HG02678 (cell line): ENCODE measurements at regions not wholly inside any gene's neighbourhood (a gene's known extent, or its start where the extent isn't known, plus 50 kb on each side); places are given as distances from the start of the nearest gene placed in this dataset.
"Not testable (repeated sequence)": the region's sequence is repeated elsewhere in the genome, so short reads cannot be mapped to it uniquely, and the experiment has no call there.

Source experiments
- ATAC-seq: cut with Tn5 transposase; IDR thresholded peaks from one replicate; pipeline ENCODE4 v1.9.1; 2021; ENCODE audit warnings: mild to moderate bottlenecking, moderate library complexity; ENCODE audit not compliant: unreplicated experiment

DNA sequence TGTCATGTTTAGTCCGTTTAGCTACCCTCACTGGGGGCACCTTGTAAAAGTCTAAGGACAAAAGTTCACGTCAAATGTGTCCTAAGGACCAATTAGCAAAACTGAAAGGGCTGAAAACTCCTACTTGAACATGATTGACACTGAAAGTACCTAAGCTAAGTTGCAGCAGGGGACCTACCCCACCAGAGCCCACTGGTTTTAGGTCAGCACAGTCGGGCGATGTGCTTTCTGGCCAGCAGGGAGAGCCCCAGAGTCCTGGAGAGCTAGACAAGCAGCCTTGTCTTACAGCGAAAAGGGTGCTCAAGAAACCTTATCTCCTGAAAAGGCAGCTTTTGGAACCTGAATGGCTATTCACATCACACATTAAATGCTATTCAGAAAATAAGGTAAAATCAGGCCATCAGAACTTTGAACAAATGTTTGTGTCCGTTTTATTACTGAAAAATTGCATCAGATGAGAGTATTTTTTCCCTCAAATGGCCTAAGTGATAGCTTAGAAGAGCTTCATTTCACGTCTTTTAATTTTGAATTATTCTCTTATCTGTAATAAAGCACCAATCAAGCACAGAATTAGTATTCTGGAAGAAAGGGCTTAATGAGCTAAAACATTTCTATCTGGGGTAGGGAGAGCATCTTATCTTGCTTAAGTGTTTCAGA is 52.2 kb upstream of the MKI67 start:
- peak; percentile 66 for ATAC-seq

DNA sequence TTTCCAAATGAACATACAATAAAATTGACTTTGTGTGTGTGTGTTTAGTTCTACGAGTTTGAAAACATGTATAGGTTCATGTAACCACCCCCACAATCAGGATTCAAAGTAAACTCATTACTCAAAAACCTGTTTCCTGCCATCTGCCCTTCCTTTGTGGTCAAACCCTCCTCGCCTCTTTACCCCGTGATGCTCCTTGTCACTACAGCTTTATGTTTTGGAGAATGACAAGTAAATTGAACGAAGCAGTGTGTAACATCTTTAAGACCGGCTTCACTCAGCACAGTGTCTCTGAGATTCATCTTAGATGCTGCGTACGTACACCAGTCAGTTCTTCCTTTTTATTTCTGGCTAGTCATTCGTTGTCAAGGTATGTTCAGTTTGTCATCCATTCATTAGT is 54.6 kb upstream of the MKI67 start:
- ATAC-seq = no peak

DNA sequence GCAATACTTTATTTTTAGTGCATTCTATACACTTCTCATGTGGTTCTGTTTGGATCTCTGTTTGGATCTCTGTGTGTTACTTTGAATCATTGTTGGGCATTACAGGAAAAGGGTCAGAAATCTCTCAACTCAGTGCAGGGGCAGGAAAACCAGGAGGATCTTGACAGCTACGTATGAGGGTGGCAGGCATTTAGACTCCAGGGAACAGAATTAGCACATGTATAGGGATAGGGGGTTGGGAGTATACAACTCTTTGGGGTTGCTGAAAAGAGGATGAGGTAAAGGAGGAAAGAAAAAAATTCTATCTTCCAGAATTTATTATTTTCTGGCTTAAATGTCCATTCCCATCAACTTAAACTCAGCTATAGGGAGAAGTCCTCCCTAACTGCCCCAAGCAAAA is 59.4 kb upstream of the MKI67 start:
- ATAC-seq = no peak

DNA sequence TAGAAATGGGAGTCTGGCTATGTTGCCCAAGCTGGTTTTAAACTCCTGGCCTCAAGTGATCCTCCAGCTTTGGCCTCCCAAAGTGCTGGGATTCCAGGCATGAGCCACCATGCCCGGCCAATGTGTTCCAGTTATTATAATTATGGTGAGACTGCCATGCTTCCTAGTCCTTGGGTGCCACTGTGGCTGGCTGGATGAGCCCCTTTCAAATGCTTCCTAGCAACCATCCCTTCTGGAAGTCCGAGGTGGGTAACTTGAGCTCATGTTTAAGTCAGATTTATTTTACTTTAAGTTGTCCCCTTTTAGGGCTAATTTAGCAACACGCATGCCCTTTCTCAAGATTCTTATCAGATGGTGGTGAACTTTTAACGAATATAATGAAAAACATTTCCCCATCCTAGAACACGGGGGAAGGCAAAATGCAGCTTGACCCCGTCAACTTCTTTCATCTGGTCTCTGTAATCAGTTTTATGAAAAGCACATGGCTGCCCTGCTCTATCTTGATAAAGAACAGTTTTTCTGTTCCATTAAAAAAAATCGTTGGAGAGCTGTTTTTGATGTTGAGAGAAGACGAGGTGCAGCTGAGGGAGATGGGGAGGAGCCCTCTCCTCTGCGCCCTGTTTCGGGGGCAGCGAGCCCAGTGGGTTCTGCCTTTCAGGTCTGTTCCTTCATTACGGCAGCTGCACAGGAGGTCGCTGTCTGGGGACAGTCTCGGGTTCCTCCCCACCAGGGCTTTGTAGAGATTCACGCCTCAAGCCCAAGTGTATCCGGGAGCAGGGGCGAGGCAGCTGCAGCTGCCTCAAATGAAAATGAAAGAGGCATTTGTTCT is 61.0 kb upstream of the MKI67 start:
- no peak for ATAC-seq

DNA sequence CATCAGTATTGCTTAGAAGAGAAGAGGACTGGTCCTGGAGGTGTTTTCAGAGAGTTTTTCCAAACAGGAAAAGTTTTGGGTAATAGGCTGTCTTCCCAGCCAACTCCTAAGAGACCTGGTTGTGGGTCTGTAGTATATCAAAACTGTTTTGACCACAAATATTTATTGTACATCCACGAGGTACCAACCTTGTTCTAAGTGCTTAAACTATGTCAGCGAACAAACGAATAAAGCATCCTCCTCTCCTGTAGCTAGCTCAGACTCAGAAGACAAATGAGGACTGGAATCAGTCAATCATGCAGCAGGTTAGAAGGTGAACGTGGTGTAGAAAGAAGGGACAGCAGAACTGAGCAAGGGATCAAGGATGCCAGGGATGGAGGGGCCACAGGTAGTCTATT is 61.6 kb upstream of the MKI67 start:
- ATAC-seq = no peak

DNA sequence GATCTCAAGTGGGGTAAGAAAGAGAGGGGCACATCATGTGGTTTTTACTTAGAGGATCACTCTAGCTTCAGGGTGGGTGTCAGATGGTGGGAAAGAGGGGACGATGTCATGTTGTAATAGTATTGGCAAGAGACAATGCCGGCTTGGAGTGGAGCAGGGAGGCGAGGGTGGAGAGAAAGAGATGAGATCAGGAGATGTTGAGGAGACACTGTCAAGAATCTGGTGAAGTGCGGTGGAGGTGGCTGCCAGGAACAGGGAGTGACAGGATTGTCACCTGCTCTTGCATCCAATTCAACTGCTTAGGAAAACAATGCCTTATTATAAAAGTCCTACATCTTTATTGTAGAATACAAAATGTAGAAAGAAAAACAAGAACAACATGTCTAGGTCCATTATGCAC is 63.0 kb upstream of the MKI67 start:
- no peak for ATAC-seq

DNA sequence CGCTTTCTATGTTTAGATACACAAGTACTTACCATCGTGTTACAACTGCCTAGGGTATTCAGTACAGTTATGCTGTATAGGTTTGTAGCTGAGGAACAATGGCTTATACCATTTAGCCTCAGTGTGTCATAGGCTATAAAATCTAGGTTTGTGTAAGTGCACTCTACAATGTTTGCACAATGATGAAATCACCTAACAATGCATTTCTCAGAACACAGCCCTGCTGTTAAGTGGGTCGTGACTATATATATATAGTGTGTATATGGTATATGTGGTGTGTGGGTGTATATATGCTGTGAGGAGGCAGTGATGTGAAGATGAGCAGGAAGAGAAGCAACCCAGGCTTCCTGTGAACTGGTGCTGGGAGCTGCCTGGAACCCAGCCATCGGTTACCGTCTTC is 65.6 kb upstream of the MKI67 start:
- no peak for ATAC-seq

DNA sequence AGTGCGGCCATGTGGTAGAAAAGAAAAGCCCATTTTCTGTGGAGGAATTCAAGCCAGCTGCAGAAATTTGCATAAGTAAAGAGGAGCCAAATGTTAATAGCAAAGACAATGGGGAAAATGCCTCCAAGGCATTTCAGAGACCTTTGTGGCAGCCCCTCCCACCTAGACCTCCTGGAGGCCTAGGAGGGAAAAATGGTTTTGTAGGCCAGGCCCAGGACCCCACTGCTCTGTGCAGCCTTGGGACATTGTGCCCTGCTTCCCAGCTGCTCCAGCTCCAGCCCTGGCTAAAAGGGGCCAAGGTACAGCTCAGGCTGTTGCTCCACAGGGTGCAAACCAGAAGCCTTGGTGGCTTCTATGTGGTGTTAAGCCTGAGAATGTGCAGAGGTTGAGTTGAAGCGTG is 75.6 kb upstream of the MKI67 start:
- ATAC-seq = not testable (repeated sequence)

DNA sequence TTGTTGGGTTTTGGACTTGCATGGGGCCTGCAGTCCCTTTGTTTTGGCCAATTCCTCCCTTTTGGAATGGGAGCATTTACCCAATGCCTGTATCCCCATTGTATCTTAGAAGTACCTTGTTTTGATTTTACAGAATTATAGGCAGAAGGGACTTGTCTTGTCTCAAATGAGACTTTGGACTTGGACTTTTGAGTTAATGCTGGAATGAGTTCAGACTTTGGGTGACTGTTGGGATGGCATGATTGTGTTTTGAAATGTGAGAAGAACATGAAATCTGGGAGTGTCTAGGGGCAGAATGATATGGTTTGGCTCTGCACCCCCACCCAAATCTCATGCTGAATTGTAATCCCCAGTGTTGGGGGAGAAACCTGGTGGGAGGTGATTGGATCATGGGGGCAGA is 76.8 kb upstream of the MKI67 start:
- no peak for ATAC-seq

DNA sequence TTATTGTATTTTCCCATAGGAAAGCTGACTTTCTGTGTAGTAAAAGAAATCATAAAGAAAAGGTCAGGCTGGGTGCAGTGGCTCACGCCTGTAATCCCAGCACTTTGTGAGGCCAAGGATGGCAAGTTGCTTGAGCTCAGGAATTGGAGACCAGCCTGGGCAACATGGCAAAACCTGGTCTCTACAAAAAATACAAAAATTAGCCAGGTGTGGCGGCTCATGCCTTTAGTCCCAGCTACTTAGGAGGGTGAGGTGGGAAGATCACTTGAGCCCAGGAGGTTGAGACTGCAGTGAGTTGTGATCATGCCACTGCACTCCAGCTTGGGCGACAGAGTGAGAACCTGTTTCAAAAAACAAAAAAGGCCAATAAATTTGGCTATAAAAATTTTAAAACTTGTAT is 79.4 kb upstream of the MKI67 start:
- not testable (repeated sequence) for ATAC-seq

DNA sequence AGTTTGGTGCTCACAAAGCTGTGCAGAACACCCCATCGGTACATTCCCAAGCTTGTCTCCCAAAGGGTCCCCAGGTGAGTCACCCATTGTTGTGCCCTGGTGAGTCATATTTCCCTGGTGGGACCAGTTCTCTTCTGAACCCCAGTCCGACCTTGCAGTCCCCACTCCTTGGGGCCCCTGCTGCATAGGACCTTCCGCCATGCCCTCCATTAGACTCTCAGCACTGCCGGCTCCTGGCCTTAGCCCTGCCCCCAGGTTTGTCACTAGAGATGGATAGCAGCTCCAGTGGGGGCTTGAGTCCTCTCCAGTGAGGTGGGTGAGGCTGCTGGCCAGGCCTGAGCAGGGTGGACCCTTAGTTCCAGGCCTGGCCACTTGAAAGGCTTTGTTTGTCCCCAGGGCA is 80.5 kb upstream of the MKI67 start:
- no peak for ATAC-seq

DNA sequence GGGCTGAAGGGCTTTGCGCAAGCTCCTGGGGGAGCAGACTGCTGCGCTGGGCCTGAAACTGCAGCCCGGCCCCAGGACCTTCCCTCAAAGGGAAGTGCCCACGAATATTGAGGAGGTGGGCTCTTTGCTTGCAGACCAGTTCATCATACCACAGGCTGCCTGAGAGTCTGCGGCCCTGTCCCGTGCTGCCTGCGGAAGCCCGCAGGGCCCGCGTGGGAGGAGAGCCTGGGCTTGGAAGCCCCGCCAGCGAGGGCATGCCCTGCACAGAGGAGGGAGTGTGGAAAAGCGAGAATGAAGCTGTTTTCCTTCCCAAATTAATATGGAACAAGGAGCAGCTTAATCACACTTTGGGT is 83.6 kb upstream of the MKI67 start:
- ATAC-seq = no peak

DNA sequence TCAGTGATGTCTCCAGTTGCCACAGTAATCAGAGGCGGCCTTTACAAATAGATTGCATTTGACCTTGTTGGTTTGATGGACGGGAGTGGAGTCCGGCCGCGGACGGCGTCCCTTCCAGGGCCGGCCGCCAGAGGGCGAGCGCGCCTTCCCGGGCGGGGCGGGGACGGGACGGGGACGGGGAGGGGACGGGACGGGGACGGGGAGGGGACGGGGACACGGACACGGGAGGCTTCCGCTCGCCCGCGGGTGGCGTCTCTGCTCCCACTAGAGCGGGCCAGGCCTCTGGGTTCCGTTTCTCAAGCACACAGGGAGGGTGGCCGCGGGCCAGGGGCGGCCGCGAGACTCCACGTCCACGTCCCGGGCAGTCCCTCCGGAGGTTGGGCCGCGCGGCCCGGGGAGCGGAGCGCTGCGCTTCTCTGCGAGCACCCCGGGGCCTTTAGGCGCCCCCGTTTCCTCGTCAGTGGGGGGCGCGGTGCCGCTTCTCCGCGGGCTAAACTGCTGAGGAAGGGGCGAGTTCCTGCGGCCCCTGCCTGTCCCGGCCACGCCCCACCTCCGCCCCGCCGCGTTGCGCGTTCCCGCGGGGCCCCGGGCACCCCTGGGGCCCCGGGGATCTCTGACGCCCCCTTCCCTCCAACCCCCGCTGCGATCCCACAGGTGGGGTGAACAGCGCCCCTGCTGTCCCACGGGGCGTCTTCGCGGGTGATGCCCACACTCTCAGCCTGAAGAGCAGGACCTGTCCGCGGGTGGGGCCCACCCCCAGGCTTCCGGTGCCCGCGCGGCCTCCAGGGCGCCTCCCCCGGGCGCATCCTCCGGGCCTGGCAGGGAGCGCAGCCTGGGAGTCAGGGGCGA is 84.2 kb upstream of the MKI67 start:
- peak; percentile 47 for ATAC-seq

DNA sequence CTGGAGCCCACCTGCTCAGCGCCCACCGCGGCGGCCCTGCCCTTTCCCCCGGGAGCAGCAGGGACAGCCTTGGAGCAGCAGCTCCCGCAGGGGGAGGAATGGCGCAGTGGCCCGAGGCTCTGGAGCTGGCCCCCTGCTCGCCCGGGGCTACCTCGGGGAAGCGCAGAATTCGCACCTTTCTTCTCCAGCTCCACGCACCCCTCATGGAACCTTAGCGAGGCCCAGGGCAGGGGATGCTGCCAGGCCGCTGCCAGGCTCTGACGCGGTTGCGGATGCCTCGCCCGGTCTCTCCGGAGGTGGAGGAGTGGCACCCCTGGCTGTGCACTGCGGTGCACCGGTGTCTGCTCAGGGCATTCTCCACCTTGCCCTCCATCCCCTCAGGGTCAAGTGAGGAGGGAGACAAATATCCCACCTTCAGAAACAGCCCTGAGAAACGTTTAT is 84.9 kb upstream of the MKI67 start:
- ATAC-seq = no peak

DNA sequence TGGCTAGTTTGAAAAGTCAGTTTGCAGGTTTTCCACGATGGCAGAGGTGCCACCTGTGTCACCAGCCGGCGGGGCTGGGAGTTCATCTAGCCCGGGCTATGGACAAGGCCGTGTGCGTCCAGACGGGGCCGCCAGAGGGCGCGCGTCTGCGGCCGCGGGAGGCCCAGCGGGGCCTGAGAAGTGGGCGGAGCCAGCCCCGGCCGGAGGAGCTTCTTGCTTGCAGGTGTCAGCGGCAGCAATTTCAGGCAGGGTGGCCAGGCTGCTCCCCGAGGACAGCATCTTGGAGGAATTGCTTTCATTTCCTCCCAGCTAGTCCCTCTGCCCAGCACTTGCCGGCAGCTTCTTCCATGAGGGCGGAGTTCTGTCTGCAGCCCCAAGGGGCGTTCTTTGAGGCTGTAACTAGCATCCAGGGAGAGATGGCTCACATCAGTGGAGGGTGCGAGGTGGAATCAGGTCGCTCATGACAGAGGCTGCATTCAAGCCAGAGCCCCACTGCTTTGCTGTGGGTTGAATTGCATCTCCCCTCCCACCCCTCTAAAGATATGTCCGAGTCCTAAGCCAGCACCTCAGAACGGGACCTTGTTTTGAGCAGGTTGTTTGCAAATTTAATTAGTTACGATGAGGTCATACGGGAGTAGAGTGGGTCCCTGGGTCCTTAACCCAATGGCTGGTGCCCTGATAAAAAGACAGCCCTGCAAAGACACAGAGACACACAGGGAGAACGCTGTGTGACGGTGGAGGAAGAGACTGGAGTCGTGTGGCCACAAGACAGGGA is 85.9 kb upstream of the MKI67 start:
- peak; percentile 97 for ATAC-seq

DNA sequence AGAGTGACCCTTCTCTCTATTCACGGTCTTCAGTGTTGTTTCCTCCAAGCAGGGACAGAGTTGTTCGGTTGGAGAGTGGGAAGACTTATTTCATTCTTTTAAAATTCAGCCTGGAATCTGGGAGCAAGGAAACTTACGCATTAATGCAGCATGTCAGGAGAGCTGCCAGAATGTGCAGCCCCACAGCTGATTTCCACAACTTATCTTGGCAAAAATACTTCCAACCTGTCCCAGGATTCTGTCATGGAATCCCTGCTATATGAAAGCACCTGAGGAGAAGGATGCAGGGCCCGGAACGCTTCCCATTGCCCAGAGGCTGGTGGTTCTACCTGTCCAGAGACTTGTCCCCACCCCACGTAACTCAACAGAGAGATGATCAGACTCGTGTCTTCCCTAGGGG is 86.9 kb upstream of the MKI67 start:
- ATAC-seq = no peak

DNA sequence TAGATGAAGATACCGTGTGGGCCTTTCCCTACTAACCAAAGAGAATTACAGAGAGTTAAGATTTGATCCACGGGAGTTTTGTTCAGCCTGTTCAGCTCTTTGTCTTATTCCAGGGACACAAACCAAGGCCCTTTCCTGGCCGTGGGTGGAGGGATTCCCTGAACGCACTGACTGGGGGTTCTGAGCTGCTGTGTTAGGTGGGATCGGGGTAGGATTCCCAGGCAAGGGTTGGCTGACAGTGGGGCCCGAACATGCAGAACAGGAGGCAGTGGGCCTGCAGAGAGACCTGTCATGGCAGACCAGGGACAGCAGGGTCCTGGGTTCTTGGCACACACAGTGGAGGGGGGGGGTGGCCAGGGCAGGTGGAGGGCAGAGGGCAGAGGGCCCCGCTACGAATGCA is 89.5 kb upstream of the MKI67 start:
- no peak for ATAC-seq

DNA sequence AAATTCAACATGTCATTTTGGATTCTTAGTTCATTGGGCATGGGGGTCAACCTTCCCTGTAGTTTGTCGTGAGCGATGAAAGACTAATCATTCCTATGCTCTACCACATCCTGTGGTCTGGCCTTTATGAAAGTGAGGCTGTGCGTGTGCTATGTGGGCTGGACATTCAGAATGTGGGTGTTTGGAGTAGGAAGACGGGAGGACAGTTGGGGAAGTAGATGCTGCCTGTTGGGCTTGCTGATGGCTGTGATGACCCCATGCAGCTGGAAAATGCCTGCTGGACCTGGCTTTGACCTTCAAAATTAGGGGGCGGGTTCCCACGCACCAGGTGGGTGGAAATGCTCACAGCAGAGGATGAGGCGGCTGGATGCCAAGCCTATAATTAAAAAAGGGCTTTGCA is 90.9 kb upstream of the MKI67 start:
- no peak for ATAC-seq

DNA sequence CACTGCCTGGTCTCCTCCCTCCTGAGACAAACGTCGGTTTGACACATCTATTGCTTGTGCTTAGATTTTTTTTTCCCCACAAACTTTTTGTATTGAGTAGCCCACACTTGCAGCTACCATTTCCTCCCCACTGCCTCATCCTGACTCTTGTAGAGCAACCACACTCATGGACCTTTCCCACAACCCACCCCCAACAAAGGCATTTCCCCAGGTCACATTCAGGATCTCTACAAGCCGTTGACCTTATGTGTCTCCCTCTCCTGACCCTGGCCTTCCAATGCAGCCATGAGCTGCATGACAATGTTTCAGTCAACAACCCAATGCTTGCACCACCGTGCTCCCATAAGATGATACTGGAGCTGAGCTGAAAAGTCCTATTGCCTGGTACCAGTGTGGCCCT is 91.9 kb upstream of the MKI67 start:
- ATAC-seq = no peak

DNA sequence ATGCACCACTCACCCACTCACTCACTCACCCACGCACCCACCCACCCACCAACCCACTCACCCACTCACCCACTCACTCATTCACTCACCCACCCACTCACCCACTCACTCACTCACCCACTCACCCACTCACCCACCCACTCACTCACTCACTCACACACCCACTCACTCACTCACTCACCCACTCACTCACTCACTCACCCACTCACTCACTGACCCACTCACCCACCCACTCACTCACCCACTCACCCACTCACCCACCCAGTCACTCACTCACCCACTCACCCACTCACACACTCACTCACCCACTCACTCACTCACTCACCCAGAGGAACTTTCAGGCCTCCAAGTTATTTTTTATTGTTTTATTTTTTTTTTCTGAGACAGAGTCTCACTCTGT is 93.1 kb upstream of the MKI67 start:
- no peak for ATAC-seq

DNA sequence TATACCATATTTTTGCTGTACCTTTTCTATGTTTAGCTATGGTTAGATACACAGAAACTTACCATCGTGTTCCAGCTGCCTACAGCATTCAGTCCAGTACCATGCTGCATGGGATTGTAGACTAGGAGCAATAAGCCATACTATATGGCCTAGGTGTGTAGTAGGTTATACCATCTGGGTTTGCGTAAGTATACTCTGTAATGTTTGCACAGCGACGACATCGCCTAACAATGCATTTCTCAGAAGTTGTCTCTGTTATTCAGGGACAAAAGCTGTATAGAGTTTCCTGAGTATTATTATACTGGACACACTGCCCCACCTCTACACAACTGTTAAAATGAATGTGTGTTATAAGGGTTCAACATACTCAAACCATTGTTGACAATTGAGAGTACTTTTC is 93.8 kb upstream of the MKI67 start:
- ATAC-seq = no peak
